Hematopoietic multipotent progenitor cell treated with erythropoietin and hydrocortisone succinate and interleukin-3 and kit ligand, for 8 days (in vitro differentiated cells): ENCODE measurements at regions not wholly inside any gene's neighbourhood (a gene's known extent, or its start where the extent isn't known, plus 50 kb on each side); places are given as distances from the start of the nearest gene placed in this dataset.

Source experiments
- DNase-seq: peaks from one replicate; pipeline ENCODE4 v3.0.0-alpha.2; 2015

DNA sequence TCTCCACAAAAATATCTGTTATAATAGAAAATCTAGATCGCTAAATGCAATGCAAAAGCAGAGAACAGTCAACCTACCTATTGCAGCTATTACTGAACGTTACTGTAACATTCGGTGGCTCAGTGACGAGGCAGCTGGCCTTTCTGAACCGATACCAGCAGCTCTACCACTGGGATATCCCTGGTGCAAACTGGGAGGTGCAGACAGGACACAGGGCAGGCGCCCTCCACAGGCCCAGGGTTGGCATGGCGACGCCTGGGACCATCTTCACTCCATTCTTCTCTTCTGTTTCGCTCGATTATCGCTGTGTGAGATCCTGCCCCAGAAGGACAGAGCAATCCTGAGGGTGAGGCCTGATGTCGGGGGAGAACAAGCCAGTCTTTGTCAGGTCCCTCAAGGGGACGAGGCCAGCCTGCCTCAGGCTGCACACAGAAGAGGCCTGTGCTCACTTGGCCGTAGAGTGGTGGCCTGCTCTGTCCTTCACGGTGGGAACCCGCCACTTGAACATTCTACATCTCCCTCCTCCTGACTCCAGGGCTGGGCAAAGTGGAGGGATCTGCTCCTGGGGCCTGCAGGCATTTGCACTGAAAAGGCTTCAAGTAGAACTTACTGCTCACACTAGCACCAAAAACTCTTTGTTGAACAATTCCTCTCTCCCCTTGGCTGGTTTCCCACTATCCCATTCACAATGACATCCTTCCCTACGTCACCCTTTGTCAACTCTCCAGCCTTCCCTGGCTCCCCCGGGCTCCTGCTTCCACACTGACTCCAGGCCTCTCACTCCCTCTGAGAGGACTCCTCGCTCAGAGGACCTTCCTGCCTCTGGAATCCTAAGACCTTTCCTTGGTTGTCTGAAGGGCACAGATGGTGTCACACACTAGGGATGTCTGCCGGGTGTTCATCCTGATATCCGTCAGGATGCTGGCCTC lies 49.7 kb downstream of the CYRIA start:
- DNase-seq: no peak

- DNase-seq: no peak
Observed at GRCh38 chr2:16615246-16615645, 50.4 kb downstream of the CYRIA start.

DNA sequence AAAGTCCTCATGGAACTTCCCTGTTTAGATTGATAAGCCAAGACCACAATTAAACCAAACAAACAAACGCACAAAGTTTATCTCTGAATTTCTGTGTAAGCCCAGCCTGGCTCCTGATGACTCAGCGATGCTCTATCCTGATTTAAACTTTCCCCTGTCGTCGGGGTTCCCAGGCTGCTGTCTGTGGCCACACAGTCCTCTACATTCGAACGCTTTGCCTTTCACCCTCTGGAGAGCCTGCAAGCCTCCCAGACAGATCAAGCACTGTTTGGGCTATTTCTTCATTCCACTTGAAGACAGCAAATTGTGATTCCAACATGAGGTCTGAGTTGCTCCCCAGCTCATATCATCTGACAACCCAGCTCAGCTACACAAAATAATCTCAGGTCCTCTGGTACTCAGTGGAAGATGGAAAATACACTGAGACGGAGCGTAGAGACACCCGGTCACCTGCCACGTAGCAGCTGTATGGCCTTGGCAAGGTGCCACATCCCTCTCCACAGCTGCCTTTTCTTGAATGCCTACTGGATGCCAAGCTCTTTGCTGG lies 51.2 kb downstream of the CYRIA start:
- DNase-seq: peak; percentile 27

- DNase-seq: peak; percentile 52
Observed at GRCh38 chr2:16613539-16614011, 52.1 kb downstream of the CYRIA start.

DNA sequence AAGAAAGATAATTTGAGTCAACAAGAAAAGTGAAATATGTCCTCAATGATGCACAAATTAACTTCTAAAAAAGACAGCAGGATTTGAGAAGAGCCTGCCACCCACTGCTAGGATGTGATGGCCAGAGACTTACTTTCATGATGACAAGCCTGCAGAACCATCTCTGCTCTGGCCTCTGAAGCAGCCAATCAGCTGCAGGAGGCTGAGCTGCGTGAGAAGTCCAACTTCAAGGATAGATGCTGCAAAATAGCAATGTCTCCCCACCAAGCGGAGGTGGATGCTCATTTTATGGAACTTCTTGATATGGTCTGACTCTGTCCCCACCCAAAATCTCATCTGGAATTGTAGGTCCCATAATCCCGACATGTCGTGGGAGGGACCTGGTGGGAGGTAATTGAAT lies 53.1 kb downstream of the CYRIA start:
- no peak for DNase-seq

GRCh38 chr2:16609786-16610185 lies 55.8 kb downstream of the CYRIA start:
- no peak for DNase-seq

DNA sequence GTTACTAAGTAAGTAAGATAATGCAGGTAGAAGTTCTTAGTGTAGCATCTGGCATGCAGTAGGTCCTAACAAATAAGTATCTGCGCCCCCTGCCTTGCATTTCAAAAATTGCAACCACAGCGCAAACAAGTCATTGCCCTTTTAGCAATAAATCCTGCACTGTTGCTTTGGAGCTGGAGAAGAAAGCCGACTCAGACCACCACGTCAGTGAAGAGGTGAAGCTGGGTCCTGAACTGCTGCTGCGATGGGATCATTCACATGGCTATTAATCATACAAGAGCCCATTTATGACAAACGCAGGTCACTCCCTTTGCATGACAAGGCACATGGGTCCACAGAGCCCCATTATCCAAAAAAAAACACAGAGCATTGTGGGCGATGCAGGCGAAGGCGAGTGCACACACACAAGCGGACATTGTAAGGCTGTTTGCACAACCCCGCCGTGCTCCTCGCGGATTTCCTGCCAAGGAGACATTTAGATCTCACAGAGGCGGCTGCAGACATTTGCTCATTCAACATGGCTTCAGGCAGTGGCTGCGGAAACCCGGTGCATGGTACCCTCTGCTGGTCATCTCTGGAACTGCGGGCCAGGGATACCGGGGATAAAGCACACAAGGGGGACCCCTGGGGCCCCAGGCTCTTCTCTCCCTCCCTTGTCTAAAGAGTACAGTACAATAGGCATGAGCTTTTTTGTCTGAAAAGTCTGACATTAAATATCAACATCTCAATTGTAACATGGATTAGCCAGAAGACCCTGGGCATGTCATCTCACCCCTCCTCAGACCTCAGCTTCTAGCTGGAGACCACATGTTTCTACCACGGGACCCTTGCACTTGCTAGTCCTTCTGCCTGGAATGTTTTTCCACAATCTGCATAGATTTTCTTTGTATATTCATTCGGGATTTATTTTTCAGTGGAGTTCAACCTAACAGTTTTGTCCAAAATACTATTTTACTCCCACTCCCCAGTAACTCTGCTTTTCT lies 56.7 kb downstream of the CYRIA start:
- DNase-seq: peak; percentile 77

- DNase-seq: no peak
Observed at GRCh38 chr2:16607301-16607700, 58.3 kb downstream of the CYRIA start.

DNA sequence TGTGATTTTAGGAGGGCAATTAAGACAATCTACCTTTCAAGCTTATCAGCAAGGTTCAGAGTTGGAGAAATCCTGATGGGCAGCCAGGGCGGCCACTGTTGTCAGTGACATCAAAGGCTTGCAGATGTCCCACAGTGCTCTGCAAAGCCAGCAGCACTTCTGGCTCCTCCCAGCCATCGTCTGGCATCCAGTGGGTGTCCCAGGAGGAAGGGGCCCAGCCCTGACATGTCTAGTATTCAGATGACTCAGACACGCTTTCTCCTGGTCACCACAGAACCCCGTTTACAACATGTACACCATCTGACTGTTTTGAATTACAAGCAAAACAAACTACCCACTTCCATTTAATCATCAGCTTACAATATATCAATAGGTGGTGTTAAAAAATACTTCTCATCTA lies 61.4 kb downstream of the CYRIA start:
- no peak for DNase-seq

GRCh38 chr2:16591370-16591933 lies 74.2 kb downstream of the CYRIA start:
- no peak for DNase-seq

- no peak for DNase-seq
Observed at GRCh38 chr2:16589465-16589864, 76.2 kb downstream of the CYRIA start.

GRCh38 chr2:16588565-16588964 lies 77.1 kb downstream of the CYRIA start:
- DNase-seq: no peak

DNA sequence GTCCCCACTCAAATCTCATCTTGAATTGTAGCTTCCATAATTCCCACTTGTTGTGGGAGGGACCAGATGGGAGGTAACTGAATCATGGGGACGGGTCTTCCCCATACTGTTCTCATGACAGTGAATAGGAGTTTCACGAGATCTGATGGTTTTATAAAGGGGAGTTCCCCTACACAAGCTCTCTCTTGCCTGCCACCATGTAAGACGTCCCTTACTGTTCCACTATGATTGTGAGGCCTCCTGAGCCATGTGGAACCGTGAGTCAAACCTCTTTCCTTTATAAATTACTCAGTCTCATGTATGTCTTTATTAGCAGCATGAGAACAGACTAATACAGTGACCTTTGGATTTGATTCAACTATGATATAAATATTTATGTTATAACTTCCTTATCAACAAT lies 78.0 kb downstream of the CYRIA start:
- no peak for DNase-seq

DNA sequence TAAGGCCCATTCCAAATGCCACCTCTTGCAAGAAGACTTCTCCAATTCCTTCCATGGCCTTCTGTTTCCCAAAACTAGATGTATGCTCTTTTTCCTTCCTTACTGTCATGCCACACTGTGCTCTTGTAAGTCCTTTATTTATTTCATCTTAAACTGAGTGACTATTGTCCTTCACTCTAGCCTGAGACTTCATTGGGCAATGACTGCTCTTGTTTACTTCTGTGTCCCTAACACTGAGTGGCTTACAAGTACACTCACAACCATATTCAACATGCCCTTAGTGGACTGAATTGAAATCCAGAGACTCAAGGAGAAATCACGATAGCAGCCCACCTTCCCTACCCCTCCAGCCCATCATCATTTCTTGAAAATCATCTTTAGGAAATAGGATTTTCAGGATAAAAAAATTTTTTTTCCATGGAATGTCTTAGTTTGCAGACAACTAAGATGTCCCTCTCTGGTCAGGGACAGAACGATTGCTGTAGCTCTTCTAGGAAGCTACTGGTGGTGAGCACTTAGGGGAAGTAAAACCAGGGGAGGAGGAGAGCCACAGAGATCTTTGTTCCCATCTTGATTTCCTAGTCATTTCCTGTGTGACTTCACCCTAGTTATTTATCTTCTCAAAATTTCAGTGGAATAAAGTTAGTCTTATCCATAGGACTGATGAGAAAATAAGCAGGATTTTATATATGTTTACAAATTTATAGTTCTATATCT lies 80.7 kb downstream of the CYRIA start:
- DNase-seq: no peak

DNA sequence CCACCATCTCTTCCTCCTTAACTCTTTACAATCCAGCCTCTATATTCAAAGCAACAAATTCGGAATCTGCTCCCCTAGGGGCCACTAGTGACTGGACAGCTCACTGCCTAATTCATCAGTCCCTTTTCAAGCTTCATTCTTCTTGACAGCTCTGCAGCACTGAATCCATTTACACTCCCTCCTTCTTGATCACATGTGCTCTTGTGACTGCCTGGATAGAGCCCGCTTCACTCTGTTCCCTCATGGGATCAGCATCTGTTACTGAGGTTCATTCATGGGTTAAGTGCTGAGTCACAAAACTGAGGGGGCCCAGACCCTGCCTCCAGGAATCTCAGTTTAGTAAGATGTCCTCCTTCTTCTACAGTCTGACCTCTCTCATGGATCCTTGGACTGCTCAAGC lies 81.5 kb downstream of the CYRIA start:
- no peak for DNase-seq

DNA sequence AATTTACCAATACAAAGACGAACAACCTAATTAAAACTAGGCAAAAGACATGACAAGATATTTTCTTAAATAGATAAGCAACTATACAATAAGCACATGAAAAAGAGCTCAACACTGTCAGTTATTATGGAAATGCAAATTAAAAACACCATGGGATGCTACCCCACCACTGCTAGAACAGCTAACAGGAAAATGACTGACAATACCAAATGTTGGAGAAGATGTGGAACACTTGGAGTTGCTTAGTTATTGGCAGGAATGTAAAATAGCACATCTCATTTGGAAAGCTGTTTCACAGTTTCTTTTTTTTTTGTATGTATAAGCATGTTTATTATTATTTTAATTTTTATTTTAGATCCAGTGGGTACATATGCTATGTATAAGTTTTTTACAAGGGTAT lies 84.4 kb downstream of the CYRIA start:
- DNase-seq: no peak

DNA sequence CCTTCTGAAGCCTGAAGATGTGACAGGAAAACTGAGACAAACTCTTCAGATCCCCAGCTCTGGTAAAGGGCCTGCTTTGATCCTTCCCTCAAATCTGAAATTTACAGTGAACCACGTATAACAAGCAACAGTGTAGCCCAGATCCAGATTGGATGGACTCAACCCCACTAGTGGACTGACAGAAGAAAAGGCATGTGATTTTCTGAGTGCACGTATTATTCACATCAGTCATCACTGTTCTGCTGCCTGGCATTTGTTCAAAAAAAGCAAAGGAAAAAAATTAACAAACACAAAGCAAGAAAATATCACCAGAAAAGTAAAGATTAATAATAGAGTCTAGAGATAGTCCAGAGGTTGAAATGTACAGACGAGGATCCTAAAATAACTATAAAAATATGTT lies 87.6 kb downstream of the CYRIA start:
- DNase-seq: no peak

DNA sequence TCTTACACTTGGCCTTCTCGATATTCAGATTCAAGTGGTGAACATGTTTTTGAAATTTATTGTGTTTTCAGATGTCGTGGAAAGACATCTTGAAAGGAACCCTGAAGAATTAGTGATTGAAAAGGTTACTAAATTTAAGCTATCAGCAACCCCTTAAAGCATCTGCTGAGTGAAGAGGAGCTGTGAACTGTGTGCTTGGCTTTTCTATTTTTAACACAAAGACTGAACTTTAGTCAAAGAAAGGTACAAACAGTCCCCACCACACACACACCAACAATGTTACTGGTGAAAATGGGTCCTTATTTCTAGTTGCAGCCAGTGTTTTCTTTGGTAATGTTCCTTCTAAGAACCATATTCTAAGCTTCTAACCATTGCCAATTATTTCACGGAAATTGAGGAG lies 95.1 kb downstream of the CYRIA start:
- DNase-seq: no peak

- no peak for DNase-seq
Observed at GRCh38 chr2:16568998-16569784, 96.4 kb downstream of the CYRIA start.

DNA sequence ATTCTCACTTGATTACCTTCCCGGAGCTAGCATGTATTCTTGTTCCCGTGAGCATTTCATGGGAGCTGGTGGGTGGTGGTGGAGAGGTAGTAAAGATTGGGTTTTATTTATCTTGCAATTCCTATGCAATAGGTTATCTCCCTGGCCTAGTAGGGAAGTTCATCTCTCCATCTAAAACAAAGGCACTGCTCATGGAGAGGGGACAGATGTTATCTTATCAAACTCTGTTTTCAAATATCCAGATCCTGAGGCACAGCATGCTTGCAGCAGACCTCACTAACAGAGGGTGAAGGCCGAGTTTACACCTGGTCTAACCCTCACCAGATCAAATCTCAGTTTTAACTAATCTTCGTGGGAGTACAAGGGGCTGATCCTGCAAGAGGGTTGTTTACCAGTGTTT lies 98.9 kb downstream of the CYRIA start:
- no peak for DNase-seq

DNA sequence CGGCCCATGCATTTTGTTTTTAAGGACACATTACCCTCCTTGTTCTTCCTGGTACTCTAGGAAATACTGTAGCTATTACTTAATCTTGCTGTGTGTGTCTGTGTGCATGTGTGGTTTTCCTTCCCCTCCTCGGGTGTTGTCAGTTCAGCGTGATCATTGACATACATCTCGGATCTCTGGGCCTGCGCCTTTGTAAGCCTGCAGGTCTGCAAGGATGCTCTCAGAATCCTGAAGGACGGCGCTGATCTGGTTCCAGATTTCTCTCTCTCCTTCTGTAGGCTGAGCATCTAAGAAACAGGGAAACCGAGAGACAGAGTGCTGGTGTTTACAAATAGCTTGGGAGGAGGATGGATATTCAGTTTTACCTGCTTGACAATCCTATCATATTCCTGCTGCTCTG lies 100.2 kb downstream of the CYRIA start:
- no peak for DNase-seq
